WTC11 (cell line): ENCODE measurements at regions not wholly inside any gene's neighbourhood (a gene's known extent, or its start where the extent isn't known, plus 50 kb on each side); places are given as distances from the start of the nearest gene placed in this dataset.

ENCODE experiments used
- ATAC-seq: fragments of 200-7000 bp; cut with Tn5 transposase; 2 replicates; pipeline ENCODE4 v1.10.0; 2021; ENCODE audit warnings: mild to moderate bottlenecking, moderate library complexity
- CTCF ChIA-PET: fragments of 300-600 bp; sonication (Branson Sonifier 250); formaldehyde crosslinking; loops from one replicate; lab custom pipeline; 2021; ENCODE audit warnings: antibody characterized with exemption; lab: Charles Lee
- POLR2A ChIA-PET: fragments of 350-600 bp; sonication (Branson Sonifier 250); formaldehyde crosslinking; loops from one replicate; lab custom pipeline; 2021; ENCODE audit warnings: antibody characterized with exemption; lab: Charles Lee
- DNase-seq: peaks from one replicate; pipeline ENCODE4 v3.0.0; 2021; ENCODE audit warnings: low spot score
- H3K27ac Mint-ChIP-seq: 2 replicates; pipeline ENCODE4 v1.8.0; 2021; ENCODE audit warnings: mixed read lengths
- H3K27me3 Mint-ChIP-seq: 2 replicates; pipeline ENCODE4 v1.8.0; 2021; ENCODE audit warnings: low read depth, mild to moderate bottlenecking, moderate library complexity, mixed read lengths
- H3K36me3 Mint-ChIP-seq: 2 replicates; pipeline ENCODE4 v1.8.0; 2021; ENCODE audit warnings: mixed read lengths
- H3K4me1 Mint-ChIP-seq: 2 replicates; pipeline ENCODE4 v1.8.0; 2022; ENCODE audit warnings: mixed read lengths
- H3K4me3 Mint-ChIP-seq: 2 replicates; pipeline ENCODE4 v1.8.0; 2021; ENCODE audit warnings: mild to moderate bottlenecking, moderate library complexity, mixed read lengths
- H3K9me3 Mint-ChIP-seq: 2 replicates; pipeline ENCODE4 v1.8.0; 2021; ENCODE audit warnings: mixed read lengths
- AFF4 ChIP-seq: sonication (generic); formaldehyde crosslinking; IDR thresholded peaks from 2 replicates; pipeline ENCODE4 v1.8.1; 2023; ENCODE audit warnings: mild to moderate bottlenecking, missing genetic modification reagents, borderline replicate concordance
- ATF6 ChIP-seq: sonication (generic); formaldehyde crosslinking; IDR thresholded peaks from 2 replicates; pipeline ENCODE4 v1.8.1; 2023; ENCODE audit warnings: mild to moderate bottlenecking, missing genetic modification reagents
- CREB1 ChIP-seq: sonication (generic); formaldehyde crosslinking; IDR thresholded peaks from 2 replicates; pipeline ENCODE4 v1.8.0; 2023; ENCODE audit warnings: mild to moderate bottlenecking, missing genetic modification reagents
- CREM ChIP-seq: sonication (generic); formaldehyde crosslinking; IDR thresholded peaks from 2 replicates; pipeline ENCODE4 v1.8.1; 2022; ENCODE audit warnings: mild to moderate bottlenecking, missing genetic modification reagents, moderate library complexity
- ELF4 ChIP-seq: sonication (generic); formaldehyde crosslinking; IDR thresholded peaks from 2 replicates; pipeline ENCODE4 v1.8.1; 2022; ENCODE audit warnings: low read depth, mild to moderate bottlenecking, moderate library complexity, missing genetic modification reagents
- ESRRA ChIP-seq: sonication (generic); formaldehyde crosslinking; IDR thresholded peaks from 2 replicates; pipeline ENCODE4 v1.8.1; 2022; ENCODE audit warnings: mild to moderate bottlenecking, missing genetic modification reagents, borderline replicate concordance
- MLX ChIP-seq: sonication (generic); formaldehyde crosslinking; IDR thresholded peaks from 2 replicates; pipeline ENCODE4 v1.8.1; 2023; ENCODE audit warnings: mild to moderate bottlenecking, missing genetic modification reagents, moderate library complexity
- NFATC4 ChIP-seq: fragments of 250-450 bp; sonication (Bioruptor Pico); IDR thresholded peaks from 2 replicates; pipeline ENCODE4 v1.9.0; 2021; ENCODE audit warnings: mild to moderate bottlenecking
- NFE2L1 ChIP-seq: sonication (generic); formaldehyde crosslinking; IDR thresholded peaks from 2 replicates; pipeline ENCODE4 v1.8.1; 2023; ENCODE audit warnings: missing genetic modification reagents
- OVOL2 ChIP-seq: fragments of 250-450 bp; sonication (Bioruptor Pico); IDR thresholded peaks from 2 replicates; pipeline ENCODE4 v1.9.0; 2021; ENCODE audit warnings: mild to moderate bottlenecking, borderline replicate concordance
- SMAD3 ChIP-seq: sonication (generic); formaldehyde crosslinking; IDR thresholded peaks from 2 replicates; pipeline ENCODE4 v1.8.0; 2022; ENCODE audit warnings: missing genetic modification reagents, mild to moderate bottlenecking, borderline replicate concordance
- SP1 ChIP-seq: sonication (generic); formaldehyde crosslinking; conservative IDR thresholded peaks from 2 replicates; pipeline ENCODE4 v1.8.1; 2022; ENCODE audit warnings: missing genetic modification reagents
- ZBTB21 ChIP-seq: sonication (generic); formaldehyde crosslinking; IDR thresholded peaks from 2 replicates; pipeline ENCODE4 v1.8.1; 2023; ENCODE audit warnings: mild to moderate bottlenecking, missing genetic modification reagents, borderline replicate concordance
- ZNF121 ChIP-seq: sonication (generic); formaldehyde crosslinking; IDR thresholded peaks from 2 replicates; pipeline ENCODE4 v1.8.0; 2023; ENCODE audit warnings: missing genetic modification reagents
- ZNF219 ChIP-seq: sonication (generic); formaldehyde crosslinking; IDR thresholded peaks from 2 replicates; pipeline ENCODE4 v1.8.0; 2023; ENCODE audit warnings: missing genetic modification reagents, mild to moderate bottlenecking, borderline replicate concordance
- ZNF232 ChIP-seq: sonication (generic); formaldehyde crosslinking; IDR thresholded peaks from 2 replicates; pipeline ENCODE4 v1.8.0; 2022; ENCODE audit warnings: mild to moderate bottlenecking, missing genetic modification reagents
- ZNF396 ChIP-seq: fragments of 250-450 bp; sonication (Bioruptor Pico); IDR thresholded peaks from 2 replicates; pipeline ENCODE4 v1.8.0; 2021; ENCODE audit warnings: mild to moderate bottlenecking, moderate library complexity, borderline replicate concordance
- ZNF423 ChIP-seq: fragments of 250-450 bp; sonication (Bioruptor Pico); IDR thresholded peaks from 2 replicates; pipeline ENCODE4 v2.1.2; 2022; ENCODE audit warnings: mild to moderate bottlenecking, moderate library complexity
- ZNF512 ChIP-seq: sonication (generic); formaldehyde crosslinking; IDR thresholded peaks from 2 replicates; pipeline ENCODE4 v1.8.1; 2022; ENCODE audit warnings: missing genetic modification reagents, borderline replicate concordance
- TF ChIP-seq, protein P1 (sequence below): sonication (generic); formaldehyde crosslinking; IDR thresholded peaks from 2 replicates; pipeline ENCODE4 v1.8.0; 2023; ENCODE audit warnings: missing genetic modification reagents
- TF ChIP-seq, protein P2 (sequence below): fragments of 250-450 bp; sonication (Bioruptor Pico); IDR thresholded peaks from 2 replicates; pipeline ENCODE4 v1.9.0; 2021; ENCODE audit warnings: mild to moderate bottlenecking

DNA sequence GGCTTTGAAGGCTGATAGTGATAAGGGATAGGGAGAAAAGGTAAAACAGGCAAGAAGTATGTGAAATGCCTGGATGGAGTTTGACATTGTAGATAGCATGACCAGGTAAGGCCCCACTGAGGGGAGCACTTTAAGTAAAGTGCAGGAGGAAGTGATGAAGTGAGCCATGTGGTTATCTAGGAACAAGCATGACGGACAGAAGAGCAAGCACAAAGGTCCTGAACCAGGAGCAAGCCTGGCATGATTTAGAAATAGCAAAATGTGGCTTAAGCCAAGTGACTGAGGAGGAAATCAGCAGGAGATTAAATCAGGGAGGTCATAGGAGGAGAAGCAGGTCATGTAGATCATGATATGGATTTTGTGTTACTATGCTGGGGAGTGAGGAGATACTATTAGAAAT lies 129.2 kb downstream of the GLUL start (continued):
- TF ChIP-seq SP1 (CRISPR knock-in tag) (no peak), ZNF219 (CRISPR knock-in tag) (no peak), ZNF396 (CRISPR knock-in tag) (no peak), NFATC4 (no peak), CREM (CRISPR knock-in tag) (no peak), OVOL2 (CRISPR knock-in tag) (no peak), ZNF423 (no peak), ESRRA (CRISPR knock-in tag) (no peak), ZNF121 (no peak)

- no peak overlapping the region for H3K4me3 Mint-ChIP-seq
- DNase-seq = no peak
- H3K27ac Mint-ChIP-seq = no peak overlapping the region
- no peaks in the 10 kb centered on the region for H3K27me3 Mint-ChIP-seq
- no peaks in the 10 kb centered on the region for H3K4me1 Mint-ChIP-seq
- H3K9me3 Mint-ChIP-seq = no peaks in the 10 kb centered on the region
- no peak for ATAC-seq
- H3K36me3 Mint-ChIP-seq = no peaks in the 10 kb centered on the region
- TF ChIP-seq AFF4 (CRISPR knock-in tag) = no peak
- POLR2A ChIA-PET = no interaction called here
- CTCF ChIA-PET = interaction anchor here (1.1 to 1.2 kb wide), 2 partner anchors 18 to 64 kb away, joined by 4 read pairs; no protein-coding TSS in a partner anchor
Observed at GRCh38 chr1:182261655-182262054, 129.9 kb downstream of the GLUL start.

DNA sequence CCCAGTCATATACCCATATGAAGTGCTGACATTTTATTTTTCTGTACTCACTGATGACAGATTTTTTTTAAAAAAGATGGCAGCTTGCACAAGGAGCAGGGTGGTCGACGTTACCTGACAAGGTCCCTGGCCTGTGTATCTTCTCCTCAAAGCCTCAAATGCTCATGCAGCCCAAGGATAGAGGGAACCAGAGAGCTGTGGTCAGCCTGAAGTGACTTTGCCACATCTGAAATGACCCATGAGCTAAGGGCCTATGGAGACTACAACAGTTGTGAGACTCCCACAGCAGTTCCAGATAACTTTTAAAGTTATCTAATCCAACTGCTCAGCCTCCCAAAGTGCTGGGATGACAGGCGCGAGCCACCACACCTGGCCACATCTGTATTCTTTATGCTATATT lies 131.1 kb downstream of the GLUL start:
- no peaks in the 10 kb centered on the region for H3K36me3 Mint-ChIP-seq
- CTCF ChIA-PET = interaction anchor here (1.1 to 1.2 kb wide), 2 partner anchors 19 to 63 kb away, joined by 4 read pairs; no protein-coding TSS in a partner anchor
- POLR2A ChIA-PET = no interaction called here
- no peak for ATAC-seq
- H3K27ac Mint-ChIP-seq = no peak overlapping the region
- H3K27me3 Mint-ChIP-seq = no peaks in the 10 kb centered on the region
- H3K4me3 Mint-ChIP-seq = no peak overlapping the region
- H3K9me3 Mint-ChIP-seq = no peaks in the 10 kb centered on the region
- no peak for TF ChIP-seq ZNF512
- no peak for TF ChIP-seq ATF6 (CRISPR knock-in tag)
- TF ChIP-seq, protein P1, sequence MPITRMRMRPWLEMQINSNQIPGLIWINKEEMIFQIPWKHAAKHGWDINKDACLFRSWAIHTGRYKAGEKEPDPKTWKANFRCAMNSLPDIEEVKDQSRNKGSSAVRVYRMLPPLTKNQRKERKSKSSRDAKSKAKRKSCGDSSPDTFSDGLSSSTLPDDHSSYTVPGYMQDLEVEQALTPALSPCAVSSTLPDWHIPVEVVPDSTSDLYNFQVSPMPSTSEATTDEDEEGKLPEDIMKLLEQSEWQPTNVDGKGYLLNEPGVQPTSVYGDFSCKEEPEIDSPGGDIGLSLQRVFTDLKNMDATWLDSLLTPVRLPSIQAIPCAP = no peak
- no peak for TF ChIP-seq MLX (CRISPR knock-in tag)
- no peak for TF ChIP-seq ZNF232 (CRISPR knock-in tag)
- no peak for TF ChIP-seq NFE2L1
- no peak for TF ChIP-seq ZBTB21 (CRISPR knock-in tag)
- TF ChIP-seq AFF4 (CRISPR knock-in tag) = no peak
- TF ChIP-seq, protein P2, sequence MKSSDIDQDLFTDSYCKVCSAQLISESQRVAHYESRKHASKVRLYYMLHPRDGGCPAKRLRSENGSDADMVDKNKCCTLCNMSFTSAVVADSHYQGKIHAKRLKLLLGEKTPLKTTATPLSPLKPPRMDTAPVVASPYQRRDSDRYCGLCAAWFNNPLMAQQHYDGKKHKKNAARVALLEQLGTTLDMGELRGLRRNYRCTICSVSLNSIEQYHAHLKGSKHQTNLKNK (CRISPR knock-in tag) = no peak
- no peak for TF ChIP-seq CREB1
- no peak for TF ChIP-seq ZNF121
- TF ChIP-seq SMAD3 = no peak
- TF ChIP-seq ELF4 = no peak
- H3K4me1 Mint-ChIP-seq = no peaks in the 10 kb centered on the region
- no peak for DNase-seq
